Kidney capillary endothelial cell (primary cell): ENCODE measurements at regions not wholly inside any gene's neighbourhood (a gene's known extent, or its start where the extent isn't known, plus 50 kb on each side); places are given as distances from the start of the nearest gene placed in this dataset.

Source experiments
- DNase-seq: peaks from one replicate; pipeline ENCODE4 v3.0.0-alpha.2; 2018; ENCODE audit warnings: low spot score

GRCh38 chr10:50936335-50936734 is 50.9 kb upstream of the A1CF start:
- no peak for DNase-seq

- peak; percentile 35 for DNase-seq
Measured at GRCh38 chr10:50937230-50937907, 51.9 kb upstream of the A1CF start.

- no peak for DNase-seq
Measured at GRCh38 chr10:50941629-50942028, 56.2 kb upstream of the A1CF start.

GRCh38 chr10:50946991-50947781 is 61.8 kb upstream of the A1CF start:
- DNase-seq, result no peak

- DNase-seq, result no peak
Measured at GRCh38 chr10:50951365-50951764, 65.9 kb upstream of the A1CF start.

GRCh38 chr10:50961297-50961696 is 75.9 kb upstream of the A1CF start:
- no peak for DNase-seq

GRCh38 chr10:50963063-50963462 is 77.6 kb upstream of the A1CF start:
- DNase-seq, result no peak

- DNase-seq, result no peak
Measured at GRCh38 chr10:50968386-50969091, 83.1 kb upstream of the A1CF start.

- no peak for DNase-seq
Measured at GRCh38 chr10:50972591-50972990, 87.2 kb upstream of the A1CF start.

- no peak for DNase-seq
Measured at GRCh38 chr10:50981385-50981784, 92.9 kb upstream of the PRKG1 start.

GRCh38 chr10:50981904-50982303 is 92.4 kb upstream of the PRKG1 start:
- no peak for DNase-seq

GRCh38 chr10:50982989-50983388 is 91.3 kb upstream of the PRKG1 start:
- no peak for DNase-seq

- DNase-seq, result no peak
Measured at GRCh38 chr10:50987934-50988333, 86.4 kb upstream of the PRKG1 start.

GRCh38 chr10:50988792-50989191 is 85.5 kb upstream of the PRKG1 start:
- peak; percentile 22 for DNase-seq

- peak; percentile 20 for DNase-seq
Measured at GRCh38 chr10:50990568-50991455, 83.5 kb upstream of the PRKG1 start.

GRCh38 chr10:50991456-50992355 is 82.6 kb upstream of the PRKG1 start:
- peak; percentile 18 for DNase-seq

- no peak for DNase-seq
Measured at GRCh38 chr10:50992356-50992901, 81.9 kb upstream of the PRKG1 start.

- DNase-seq, result no peak
Measured at GRCh38 chr10:50992972-50993766, 81.1 kb upstream of the PRKG1 start.

- peak; percentile 3 for DNase-seq
Measured at GRCh38 chr10:50993771-50994251, 80.5 kb upstream of the PRKG1 start.

- no peak for DNase-seq
Measured at GRCh38 chr10:50997461-50997860, 76.8 kb upstream of the PRKG1 start.
